ENCODE measurements at regions not wholly inside any gene's neighbourhood (a gene's known extent, or its start where the extent isn't known, plus 50 kb on each side); places are given as distances from the start of the nearest gene placed in this dataset.

- intact Hi-C loops (cut with DNase I; ENCODE audit: low total_unique reads) = no loop called here
- Histone ChIP-seq H3K4me1 (no peaks in the 10 kb centered on the region), H3K27ac (no peak overlapping the region), H3K36me3 (no peaks in the 10 kb centered on the region), H3K27me3 (peaks cover 0 to 3% of the 10 kb centered on the region in 2 donors), H3K9me3 (no peaks in the 10 kb centered on the region), H3K4me3 (no peak overlapping the region)
- TF ChIP-seq CTCF (IDR thresholded peaks at IDR 0.05) = no peak
- no peak for DNase-seq
Observed at GRCh38 chr16:50925758-50926357, 184.0 kb downstream of the CYLD start.

GRCh38 chr16:50924759-50925545, 183.1 kb downstream of the CYLD start:
- Histone ChIP-seq H3K4me1 (no peaks in the 10 kb centered on the region), H3K27me3 (peaks cover 0 to 3% of the 10 kb centered on the region in 2 donors), H3K9me3 (no peaks in the 10 kb centered on the region), H3K27ac (no peak overlapping the region), H3K36me3 (no peaks in the 10 kb centered on the region), H3K4me3 (no peak overlapping the region)
- DNase-seq = no peak
- no peak for TF ChIP-seq CTCF (IDR thresholded peaks at IDR 0.05)
- intact Hi-C loops (cut with DNase I; ENCODE audit: low total_unique reads) = no loop called here

DNA sequence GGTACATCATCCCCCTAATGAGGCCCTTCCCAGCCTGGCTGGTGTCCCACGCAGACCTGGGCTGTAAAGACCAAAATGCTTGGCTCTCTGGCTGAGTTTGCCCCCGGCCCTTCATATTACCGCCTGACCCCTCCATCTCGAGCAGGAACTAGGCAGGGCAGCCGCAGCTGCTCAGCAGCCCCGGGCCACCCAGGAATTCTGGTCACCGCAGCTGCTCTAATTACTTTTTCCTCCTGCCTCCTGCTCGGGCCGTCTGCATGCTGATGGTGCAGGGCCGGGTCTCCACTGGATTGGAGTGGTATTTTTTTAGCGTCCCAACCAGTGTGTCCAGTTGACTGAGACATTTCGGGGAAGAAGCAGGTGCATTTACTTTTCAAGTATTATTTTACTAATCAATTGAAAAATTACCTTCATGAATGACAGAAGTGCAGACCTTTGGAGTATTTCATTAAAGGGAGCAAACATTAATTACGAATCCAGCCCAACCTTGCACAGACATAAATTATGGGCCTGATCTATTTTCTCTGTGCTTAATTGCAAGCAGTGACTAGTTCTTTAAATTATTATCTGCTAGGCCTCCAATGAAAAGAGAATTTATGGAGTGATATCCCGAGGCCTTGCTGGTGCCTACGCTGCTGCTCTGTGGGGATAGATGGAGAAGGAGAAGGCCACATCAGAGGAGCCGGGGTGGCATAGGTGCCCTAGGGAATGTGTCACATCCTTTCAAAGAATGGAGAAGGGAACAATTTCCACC, 176.2 kb downstream of the CYLD start:
- Histone ChIP-seq H3K4me1 (no peaks in the 10 kb centered on the region), H3K27me3 (peaks cover 0 to 19% of the 10 kb centered on the region in 2 donors), H3K36me3 (no peaks in the 10 kb centered on the region), H3K27ac (no peak overlapping the region), H3K4me3 (no peak overlapping the region), H3K9me3 (no peaks in the 10 kb centered on the region)
- DNase-seq = no peak
- no peak for TF ChIP-seq CTCF (IDR thresholded peaks at IDR 0.05)
- intact Hi-C loops (cut with DNase I; ENCODE audit: low total_unique reads) = no loop called here

GRCh38 chr16:50916040-50916439, 174.2 kb downstream of the CYLD start:
- intact Hi-C loops (cut with DNase I; ENCODE audit: low total_unique reads) = no loop called here
- Histone ChIP-seq H3K36me3 (no peaks in the 10 kb centered on the region), H3K4me1 (no peaks in the 10 kb centered on the region), H3K27me3 (peaks cover 0 to 23% of the 10 kb centered on the region in 2 donors), H3K9me3 (no peaks in the 10 kb centered on the region), H3K27ac (no peak overlapping the region), H3K4me3 (no peak overlapping the region)
- no peak for DNase-seq
- no peak for TF ChIP-seq CTCF (IDR thresholded peaks at IDR 0.05)

- Histone ChIP-seq H3K36me3 (no peaks in the 10 kb centered on the region), H3K27ac (no peak overlapping the region), H3K27me3 (peaks cover 0 to 23% of the 10 kb centered on the region in 2 donors), H3K4me1 (no peaks in the 10 kb centered on the region), H3K4me3 (no peak overlapping the region), H3K9me3 (no peaks in the 10 kb centered on the region)
- intact Hi-C loops (cut with DNase I; ENCODE audit: low total_unique reads) = no loop called here
- no peak for TF ChIP-seq CTCF (IDR thresholded peaks at IDR 0.05)
- DNase-seq = no peak
Observed at GRCh38 chr16:50915120-50915519, 173.2 kb downstream of the CYLD start.
